Keratinocyte (primary cell): ENCODE measurements at regions not wholly inside any gene's neighbourhood (a gene's known extent, or its start where the extent isn't known, plus 50 kb on each side); places are given as distances from the start of the nearest gene placed in this dataset.

Experiments used
- DNase-seq: peaks from one replicate; pipeline ENCODE4 v3.0.0-alpha.2; 2011; ENCODE audit warnings: low read depth, missing footprints, low spot score
- FAIRE-seq: peaks from 2 replicates; lab custom pipeline; 2011; peaks lifted over from hg19 to GRCh38; lab: Jason Lieb, UNC
- H2AFZ ChIP-seq: 2 replicates; pipeline ENCODE4 v1.6.0; 2012; ENCODE audit warnings: low read length, control low read depth, inconsistent platforms; ENCODE audit not compliant: control insufficient read depth
- H3K27ac ChIP-seq: 2 replicates; pipeline ENCODE4 v1.5.1; 2011; ENCODE audit warnings: low read length; ENCODE audit not compliant: control insufficient read depth, insufficient read depth
- H3K27me3 ChIP-seq: 3 replicates; pipeline ENCODE4 v1.6.0; 2011; ENCODE audit warnings: low read length; ENCODE audit not compliant: control insufficient read depth, insufficient read depth; ENCODE audit errors: extremely low read depth
- H3K36me3 ChIP-seq, 2 experiments: 2 replicates in 1 of 2; 3 replicates in 1 of 2; pipeline ENCODE4 v1.5.1; 2011; ENCODE audit warnings: low read length in 2 of 2, mild to moderate bottlenecking in 1 of 2; ENCODE audit not compliant: control insufficient read depth in 2 of 2, insufficient read depth in 2 of 2; ENCODE audit errors: extremely low read depth in 1 of 2
- H3K4me1 ChIP-seq: 3 replicates; pipeline ENCODE4 v1.5.1; 2011; ENCODE audit warnings: low read length; ENCODE audit not compliant: control insufficient read depth, insufficient read depth; ENCODE audit errors: extremely low read depth
- H3K4me2 ChIP-seq: 3 replicates; pipeline ENCODE4 v1.6.0; 2011; ENCODE audit warnings: low read depth, low read length; ENCODE audit not compliant: control insufficient read depth, insufficient read depth; ENCODE audit errors: extremely low read depth
- H3K4me3 ChIP-seq, 3 experiments: fragments of 200-600 bp in 1 of 3; sonication (generic) in 1 of 3; 2 replicates in 2 of 3; 3 replicates in 1 of 3; pipeline ENCODE4 v1.5.1; 2011 to 2016; ENCODE audit warnings: low read length in 3 of 3, mild to moderate bottlenecking in 3 of 3, control low read depth in 2 of 3, inconsistent platforms in 1 of 3, low read depth in 1 of 3, mixed read lengths in 1 of 3, mixed run types in 1 of 3, moderate library complexity in 1 of 3; ENCODE audit not compliant: control insufficient read depth in 2 of 3, insufficient read depth in 2 of 3; ENCODE audit errors: extremely low read depth in 1 of 3
- H3K79me2 ChIP-seq: 2 replicates; pipeline ENCODE4 v1.6.0; 2012; ENCODE audit warnings: low read length; ENCODE audit not compliant: control insufficient read depth, insufficient read depth
- H3K9ac ChIP-seq: 3 replicates; pipeline ENCODE4 v1.6.0; 2011; ENCODE audit warnings: low read length; ENCODE audit not compliant: control insufficient read depth, insufficient read depth; ENCODE audit errors: extremely low read depth
- H3K9me1 ChIP-seq: 3 replicates; pipeline ENCODE4 v1.6.0; 2011; ENCODE audit warnings: low read length; ENCODE audit not compliant: control insufficient read depth, insufficient read depth; ENCODE audit errors: extremely low read depth
- H3K9me3 ChIP-seq: 2 replicates; pipeline ENCODE4 v1.5.1; 2012; ENCODE audit warnings: low read depth, low read length; ENCODE audit not compliant: control insufficient read depth
- H4K20me1 ChIP-seq: 3 replicates; pipeline ENCODE4 v1.6.0; 2011; ENCODE audit warnings: low read length; ENCODE audit not compliant: control insufficient read depth, insufficient read depth; ENCODE audit errors: extremely low read depth
- EZH2 ChIP-seq: IDR thresholded peaks from one replicate; pipeline ENCODE4 v1.6.1; 2012; ENCODE audit warnings: inconsistent platforms, mild to moderate bottlenecking, low read length, moderate library complexity
- dilution Hi-C: fragments of 300-500 bp; cut with MboI; formaldehyde crosslinking; loops from one replicate; pipeline ENCODE4 v1.7.0; 2020; ENCODE audit warnings: low sequenced_read_pairs; ENCODE audit not compliant: extremely low pct_ligation_motif_present
- TF ChIP-seq, protein P1 (sequence below), 3 experiments: IDR thresholded peaks in 1 of 3; conservative IDR thresholded peaks in 1 of 3; optimal IDR thresholded peaks in 1 of 3; 2 replicates in 2 of 3; 3 replicates in 1 of 3; pipeline versions ENCODE3 to v1.5.1; 2011; ENCODE audit warnings: low read length in 3 of 3, mild to moderate bottlenecking in 3 of 3, moderate library complexity in 2 of 3, control low read depth in 1 of 3, inconsistent platforms in 1 of 3; ENCODE audit not compliant: insufficient read depth in 2 of 3; ENCODE audit errors: extremely low read depth in 1 of 3

DNA sequence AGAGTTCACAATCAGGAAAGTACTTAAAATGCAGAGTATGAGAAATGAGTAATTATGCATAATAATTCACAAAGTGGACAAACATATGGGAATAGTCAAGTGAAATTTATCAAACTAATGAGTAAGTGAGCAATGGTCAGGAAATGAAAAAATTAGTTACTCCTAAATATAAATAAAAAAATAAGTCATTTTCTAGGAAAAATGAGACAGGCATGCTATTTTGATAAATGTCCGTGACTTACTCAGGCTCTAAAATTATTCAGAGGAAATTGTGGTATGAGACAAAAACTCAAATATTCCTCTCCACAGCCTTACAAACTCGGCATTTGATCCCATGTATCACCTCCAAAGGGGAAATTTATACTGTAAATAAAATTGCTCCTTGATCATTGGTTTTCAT, 181.2 kb downstream of the COX18 start:
- Histone ChIP-seq H3K36me3 (no peaks in the 10 kb centered on the region), H3K27ac (no peak overlapping the region), H3K9me3 (no peaks in the 10 kb centered on the region), H4K20me1 (no peaks in the 10 kb centered on the region), H3K4me2 (no peak overlapping the region), H3K9me1 (no peaks in the 10 kb centered on the region), H3K9ac (no peak overlapping the region), H3K79me2 (no peaks in the 10 kb centered on the region), H3K4me3 (no peak overlapping the region), H3K4me1 (no peaks in the 10 kb centered on the region), H2AFZ (no peak overlapping the region), H3K27me3 (no peaks in the 10 kb centered on the region)
- DNase-seq (no peak), FAIRE-seq (no peak)
- dilution Hi-C loops: no loop called here
- TF ChIP-seq, protein P1, sequence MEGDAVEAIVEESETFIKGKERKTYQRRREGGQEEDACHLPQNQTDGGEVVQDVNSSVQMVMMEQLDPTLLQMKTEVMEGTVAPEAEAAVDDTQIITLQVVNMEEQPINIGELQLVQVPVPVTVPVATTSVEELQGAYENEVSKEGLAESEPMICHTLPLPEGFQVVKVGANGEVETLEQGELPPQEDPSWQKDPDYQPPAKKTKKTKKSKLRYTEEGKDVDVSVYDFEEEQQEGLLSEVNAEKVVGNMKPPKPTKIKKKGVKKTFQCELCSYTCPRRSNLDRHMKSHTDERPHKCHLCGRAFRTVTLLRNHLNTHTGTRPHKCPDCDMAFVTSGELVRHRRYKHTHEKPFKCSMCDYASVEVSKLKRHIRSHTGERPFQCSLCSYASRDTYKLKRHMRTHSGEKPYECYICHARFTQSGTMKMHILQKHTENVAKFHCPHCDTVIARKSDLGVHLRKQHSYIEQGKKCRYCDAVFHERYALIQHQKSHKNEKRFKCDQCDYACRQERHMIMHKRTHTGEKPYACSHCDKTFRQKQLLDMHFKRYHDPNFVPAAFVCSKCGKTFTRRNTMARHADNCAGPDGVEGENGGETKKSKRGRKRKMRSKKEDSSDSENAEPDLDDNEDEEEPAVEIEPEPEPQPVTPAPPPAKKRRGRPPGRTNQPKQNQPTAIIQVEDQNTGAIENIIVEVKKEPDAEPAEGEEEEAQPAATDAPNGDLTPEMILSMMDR (optimal IDR thresholded peaks at IDR 0.05 in 1 of 3, IDR thresholded peaks at IDR 0.05 in 1 of 3, conservative IDR thresholded peaks at IDR 0.05 in 1 of 3; ENCODE audit: extremely low read depth in 1 of 3, insufficient read depth in 2 of 3, low read length in 3 of 3): no peak

DNA sequence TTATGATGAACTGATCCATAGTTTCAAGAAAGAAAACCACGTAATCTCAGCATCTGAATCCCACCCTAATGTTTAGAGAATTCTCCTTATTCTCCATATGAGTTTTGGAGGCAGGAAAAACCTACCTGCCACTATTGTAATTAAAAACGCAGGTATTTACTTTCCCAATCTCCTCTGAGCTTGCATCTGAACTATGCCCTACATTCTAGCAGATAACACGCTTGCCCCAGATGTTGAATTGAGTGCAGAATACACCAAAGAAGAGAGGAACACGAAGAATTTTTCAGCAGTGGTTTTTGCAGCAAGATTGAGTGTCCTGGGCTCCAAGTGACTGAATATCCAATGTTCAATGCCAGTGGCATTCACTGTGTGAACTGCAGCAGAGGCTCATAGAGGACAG, 182.4 kb downstream of the COX18 start:
- Histone ChIP-seq H3K36me3 (no peaks in the 10 kb centered on the region), H3K4me2 (no peak overlapping the region), H3K9ac (no peak overlapping the region), H2AFZ (no peak overlapping the region), H4K20me1 (no peaks in the 10 kb centered on the region), H3K27ac (no peak overlapping the region), H3K4me3 (no peak overlapping the region), H3K27me3 (no peaks in the 10 kb centered on the region), H3K9me3 (no peaks in the 10 kb centered on the region), H3K79me2 (no peaks in the 10 kb centered on the region), H3K4me1 (no peaks in the 10 kb centered on the region), H3K9me1 (no peaks in the 10 kb centered on the region)
- FAIRE-seq (no peak), DNase-seq (no peak)
- no peak for TF ChIP-seq EZH2
- TF ChIP-seq, protein P1 (optimal IDR thresholded peaks at IDR 0.05 in 1 of 3, IDR thresholded peaks at IDR 0.05 in 1 of 3, conservative IDR thresholded peaks at IDR 0.05 in 1 of 3; ENCODE audit: extremely low read depth in 1 of 3, insufficient read depth in 2 of 3, low read length in 3 of 3): no peak
- dilution Hi-C loops: no loop called here
